ENCODE measurements at regions not wholly inside any gene's neighbourhood (a gene's known extent, or its start where the extent isn't known, plus 50 kb on each side); places are given as distances from the start of the nearest gene placed in this dataset.

DNA sequence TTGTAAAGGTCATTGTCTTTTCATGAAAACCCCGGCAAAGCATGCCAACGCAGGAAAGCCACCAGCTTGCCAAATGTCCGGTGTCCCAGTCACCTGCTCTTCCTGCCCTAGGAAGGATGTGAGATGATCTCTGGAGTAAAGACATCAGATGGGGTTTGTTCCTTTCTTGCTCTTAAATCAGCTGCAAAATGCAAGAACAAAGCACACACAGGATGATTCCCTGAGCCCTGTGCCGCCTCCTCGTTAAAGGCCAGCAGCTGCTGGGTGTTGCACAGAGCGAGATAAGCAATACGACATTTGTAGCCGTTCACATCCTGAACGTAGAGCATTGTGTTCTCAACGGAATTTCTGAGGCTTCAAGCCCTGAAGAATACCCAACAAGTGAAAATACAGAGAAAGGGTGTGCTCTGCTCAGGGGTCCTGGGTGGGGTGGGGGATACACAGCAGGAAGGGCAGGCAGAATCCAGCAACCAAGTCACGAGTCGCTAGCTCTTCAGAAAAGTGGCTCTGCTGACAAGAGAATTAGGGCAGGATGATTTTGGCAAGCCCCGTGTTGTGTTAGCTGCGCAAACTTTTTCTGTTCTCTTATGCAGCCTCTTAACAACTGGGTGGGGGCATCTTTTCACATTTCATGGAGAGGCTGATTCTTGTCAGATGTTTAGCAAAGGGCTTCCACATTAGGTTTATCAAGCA lies 229.2 kb upstream of the MAP3K1 start:
- H3K4me3 ChIP-seq (ENCODE audit: low read depth, low read length): peak overlapping the region; percentile 35
- DNase-seq (ENCODE audit: low read depth): peak; percentile 47
- TF ChIP-seq CTCF (conservative IDR thresholded peaks at IDR 0.05; ENCODE audit: low read depth, low read length): no peak

- TF ChIP-seq CTCF (conservative IDR thresholded peaks at IDR 0.05; ENCODE audit: low read depth, low read length): peak; percentile 7
- no peak overlapping the region for H3K4me3 ChIP-seq (ENCODE audit: low read depth, low read length)
- peak; percentile 22 for DNase-seq (ENCODE audit: low read depth)
Measured at GRCh38 chr5:56585461-56585860, 229.9 kb upstream of the MAP3K1 start.

- H3K4me3 ChIP-seq (ENCODE audit: low read depth, low read length): no peak overlapping the region
Measured at GRCh38 chr5:56581426-56581825, 233.9 kb upstream of the MAP3K1 start.

GRCh38 chr5:56580864-56581263 lies 234.5 kb upstream of the MAP3K1 start:
- DNase-seq (ENCODE audit: low read depth): no peak
- TF ChIP-seq CTCF (conservative IDR thresholded peaks at IDR 0.05; ENCODE audit: low read depth, low read length): no peak
- no peak overlapping the region for H3K4me3 ChIP-seq (ENCODE audit: low read depth, low read length)

More at GRCh38 chr5:56581426-56581825, 233.9 kb upstream of the MAP3K1 start:
- DNase-seq (ENCODE audit: low read depth): no peak
- no peak for TF ChIP-seq CTCF (conservative IDR thresholded peaks at IDR 0.05; ENCODE audit: low read depth, low read length)

DNA sequence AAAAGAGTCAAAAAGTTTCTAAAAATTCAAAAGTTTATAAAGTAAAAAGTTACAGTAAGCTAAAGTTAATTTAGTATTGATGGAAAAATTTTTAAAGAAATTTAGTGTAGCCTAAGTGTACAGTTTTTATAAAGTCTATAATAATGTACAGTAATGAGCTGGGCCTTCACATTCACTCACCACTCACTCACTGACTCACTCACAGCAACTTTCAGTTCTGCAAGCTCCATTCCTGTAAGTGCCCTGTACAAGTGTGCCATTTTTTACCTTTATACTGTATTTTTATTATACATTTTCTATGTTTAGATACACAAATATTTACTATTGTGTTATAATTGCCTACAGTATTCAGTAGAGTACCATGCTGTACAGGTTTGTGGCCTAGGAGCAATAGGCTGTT lies 239.5 kb upstream of the MAP3K1 start:
- DNase-seq (ENCODE audit: low read depth): no peak
- no peak overlapping the region for H3K4me3 ChIP-seq (ENCODE audit: low read depth, low read length)
- TF ChIP-seq CTCF (conservative IDR thresholded peaks at IDR 0.05; ENCODE audit: low read depth, low read length): no peak

- no peak for DNase-seq (ENCODE audit: low read depth)
- H3K4me3 ChIP-seq (ENCODE audit: low read depth, low read length): no peak overlapping the region
- no peak for TF ChIP-seq CTCF (conservative IDR thresholded peaks at IDR 0.05; ENCODE audit: low read depth, low read length)
Measured at GRCh38 chr5:56574778-56575177, 240.6 kb upstream of the MAP3K1 start.

DNA sequence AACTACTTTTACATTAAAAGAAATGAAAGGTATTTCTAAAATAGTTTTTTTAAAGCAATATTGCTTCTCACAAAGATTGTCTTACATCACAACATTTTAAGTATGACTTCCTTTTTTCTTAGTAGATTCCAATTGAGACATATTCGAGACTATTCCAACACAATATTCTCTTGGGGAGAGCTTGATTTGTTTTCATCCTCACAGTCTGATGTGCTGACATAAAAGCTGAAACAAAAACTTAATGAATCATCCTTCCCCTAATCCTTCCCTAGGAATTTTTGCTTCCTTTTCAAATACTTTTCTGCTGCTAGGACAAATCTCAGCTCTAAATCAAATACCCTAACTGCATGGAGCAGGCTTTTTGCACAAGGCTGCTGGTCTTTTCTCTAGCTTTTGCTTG lies 245.8 kb upstream of the MAP3K1 start:
- no peak overlapping the region for H3K4me3 ChIP-seq (ENCODE audit: low read depth, low read length)
- TF ChIP-seq CTCF (conservative IDR thresholded peaks at IDR 0.05; ENCODE audit: low read depth, low read length): no peak
- DNase-seq (ENCODE audit: low read depth): peak; percentile 77
